H9 (cell line): ENCODE measurements at regions not wholly inside any gene's neighbourhood (a gene's known extent, or its start where the extent isn't known, plus 50 kb on each side); places are given as distances from the start of the nearest gene placed in this dataset.

Experiments used
- DNase-seq: peaks from one replicate; pipeline ENCODE4 v3.0.0-alpha.2; 2017
- H2AFZ ChIP-seq: one replicate; pipeline ENCODE4 v1.6.1; 2013; ENCODE audit warnings: mild to moderate bottlenecking, low read length, control low read depth, moderate library complexity
- H2AK5ac ChIP-seq: 2 replicates; pipeline ENCODE4 v1.6.1; 2013; ENCODE audit warnings: low read length, control low read depth, mixed read lengths; ENCODE audit not compliant: insufficient read length
- H2BK120ac ChIP-seq: one replicate; pipeline ENCODE4 v1.6.1; 2013; ENCODE audit warnings: low read depth, mild to moderate bottlenecking, low read length, control low read depth, inconsistent platforms; ENCODE audit not compliant: poor library complexity, severe bottlenecking
- H2BK12ac ChIP-seq: 2 replicates; pipeline ENCODE4 v1.6.1; 2013; ENCODE audit warnings: low read length, control low read depth, mixed read lengths, low read depth; ENCODE audit not compliant: insufficient read length
- H2BK15ac ChIP-seq: 2 replicates; pipeline ENCODE4 v1.6.1; 2013; ENCODE audit warnings: low read depth, low read length, control low read depth
- H2BK20ac ChIP-seq: one replicate; pipeline ENCODE4 v1.6.1; 2013; ENCODE audit warnings: low read depth, mild to moderate bottlenecking, low read length, control low read depth, inconsistent platforms; ENCODE audit not compliant: poor library complexity, severe bottlenecking
- H2BK5ac ChIP-seq: 2 replicates; pipeline ENCODE4 v1.6.1; 2013; ENCODE audit warnings: low read length, control low read depth, mixed read lengths; ENCODE audit not compliant: insufficient read length
- H3K14ac ChIP-seq: 2 replicates; pipeline ENCODE4 v1.6.1; 2013; ENCODE audit warnings: low read length, control low read depth; ENCODE audit not compliant: insufficient read depth
- H3K18ac ChIP-seq: 2 replicates; pipeline ENCODE4 v1.6.1; 2013; ENCODE audit warnings: low read depth, mild to moderate bottlenecking, mixed read lengths, low read length, control low read depth; ENCODE audit not compliant: insufficient read length
- H3K23ac ChIP-seq: 2 replicates; pipeline ENCODE4 v1.6.1; 2013; ENCODE audit warnings: low read length, control low read depth, mixed read lengths, low read depth; ENCODE audit not compliant: insufficient read length
- H3K23me2 ChIP-seq: 2 replicates; pipeline ENCODE4 v1.6.1; 2013; ENCODE audit warnings: low read depth, mild to moderate bottlenecking, mixed read lengths, low read length, control low read depth; ENCODE audit not compliant: insufficient read length, poor library complexity, severe bottlenecking
- H3K27ac ChIP-seq: 2 replicates; pipeline ENCODE4 v1.5.1; 2013; ENCODE audit warnings: low read length, control low read depth, mixed read lengths, low read depth; ENCODE audit not compliant: insufficient read length
- H3K27me3 ChIP-seq: 2 replicates; pipeline ENCODE4 v1.6.1; 2013; ENCODE audit warnings: low read length, control low read depth, inconsistent platforms; ENCODE audit not compliant: insufficient read depth
- H3K4ac ChIP-seq: 2 replicates; pipeline ENCODE4 v1.6.1; 2013; ENCODE audit warnings: low read depth, mild to moderate bottlenecking, control low read depth, inconsistent platforms, low read length, moderate library complexity
- H3K4me1 ChIP-seq: 2 replicates; pipeline ENCODE4 v1.6.1; 2013; ENCODE audit warnings: low read length, control low read depth, inconsistent platforms; ENCODE audit not compliant: insufficient read depth
- H3K4me2 ChIP-seq: 2 replicates; pipeline ENCODE4 v1.6.1; 2013; ENCODE audit warnings: low read length, control low read depth, mixed read lengths; ENCODE audit not compliant: insufficient read length, insufficient read depth
- H3K56ac ChIP-seq: 2 replicates; pipeline ENCODE4 v1.6.1; 2013; ENCODE audit warnings: low read depth, mild to moderate bottlenecking, mixed read lengths, low read length, control low read depth; ENCODE audit not compliant: insufficient read length
- H3K79me1 ChIP-seq: 2 replicates; pipeline ENCODE4 v1.6.1; 2013; ENCODE audit warnings: low read depth, mild to moderate bottlenecking, moderate library complexity, low read length, control low read depth, inconsistent platforms; ENCODE audit not compliant: insufficient read depth, poor library complexity, severe bottlenecking
- H3K79me2 ChIP-seq: 2 replicates; pipeline ENCODE4 v1.6.1; 2013; ENCODE audit warnings: low read length, control low read depth, inconsistent platforms; ENCODE audit not compliant: insufficient read depth
- H3K9ac ChIP-seq: 2 replicates; pipeline ENCODE4 v1.6.1; 2013; ENCODE audit warnings: low read length, control low read depth, mixed read lengths; ENCODE audit not compliant: insufficient read length; ENCODE audit errors: extremely low read depth
- H3K9me3 ChIP-seq: one replicate; pipeline ENCODE4 v1.6.1; 2013; ENCODE audit warnings: low read depth, low read length, inconsistent platforms; ENCODE audit not compliant: control insufficient read depth
- H3T11ph ChIP-seq: one replicate; pipeline ENCODE4 v1.6.1; 2013; ENCODE audit warnings: mild to moderate bottlenecking, low read length, control low read depth, inconsistent platforms
- H4K20me1 ChIP-seq: one replicate; pipeline ENCODE4 v1.6.1; 2013; ENCODE audit not compliant: control insufficient read depth, insufficient read length, insufficient read depth
- H4K5ac ChIP-seq: 2 replicates; pipeline ENCODE4 v1.6.1; 2013; ENCODE audit warnings: low read depth, mild to moderate bottlenecking, mixed read lengths, low read length, control low read depth; ENCODE audit not compliant: insufficient read length
- H4K8ac ChIP-seq: replicated peaks from 2 replicates; pipeline ENCODE4 v1.6.1; 2013; ENCODE audit warnings: low read length, control low read depth, mixed read lengths, low read depth; ENCODE audit not compliant: insufficient read length
- H4K91ac ChIP-seq: 2 replicates; pipeline ENCODE4 v1.6.1; 2013; ENCODE audit warnings: low read depth, mild to moderate bottlenecking, moderate library complexity, mixed read lengths, low read length, control low read depth; ENCODE audit not compliant: insufficient read length
- H3K27ac Mint-ChIP-seq, 3 experiments: 2 replicates in 2 of 3; 3 replicates in 1 of 3; pipeline ENCODE4 v1.8.0; 2020 to 2021; ENCODE audit warnings: mixed read lengths in 3 of 3, mild to moderate bottlenecking in 1 of 3, moderate library complexity in 1 of 3
- H3K27me3 Mint-ChIP-seq: 2 replicates; pipeline ENCODE4 v1.8.0; 2021; ENCODE audit warnings: low read depth, mild to moderate bottlenecking, moderate library complexity, mixed read lengths
- H3K36me3 Mint-ChIP-seq, 3 experiments: 2 replicates in 2 of 3; 3 replicates in 1 of 3; pipeline ENCODE4 v1.8.0; 2020 to 2021; ENCODE audit warnings: low read depth in 3 of 3, mixed read lengths in 3 of 3; ENCODE audit not compliant: insufficient read depth in 1 of 3
- H3K4me1 Mint-ChIP-seq, 2 experiments: 2 replicates each; pipeline ENCODE4 v1.8.0; 2020; ENCODE audit warnings: mixed read lengths in 2 of 2
- H3K4me3 Mint-ChIP-seq, 2 experiments: 2 replicates in 1 of 2; 3 replicates in 1 of 2; pipeline ENCODE4 v1.8.0; 2020 to 2021; ENCODE audit warnings: mild to moderate bottlenecking in 2 of 2, mixed read lengths in 2 of 2, moderate library complexity in 1 of 2
- H3K9me3 Mint-ChIP-seq, 2 experiments: 2 replicates in 1 of 2; 3 replicates in 1 of 2; pipeline ENCODE4 v1.8.0; 2020; ENCODE audit warnings: mild to moderate bottlenecking in 2 of 2, mixed read lengths in 2 of 2, moderate library complexity in 1 of 2
- CTCF ChIP-seq: fragments of 200-600 bp; sonication (generic); conservative IDR thresholded peaks from 3 replicates; pipeline ENCODE4 v1.8.0; 2021; ENCODE audit warnings: antibody characterized with exemption, mild to moderate bottlenecking
- WGBS: extraction: QIAGEN DNeasy Blood & Tissue Kit; methylation state at CpG from one replicate; pipeline ENCODE4 v1.1.7; 2013; ENCODE audit warnings: missing lambda C conversion rate, low lambda C conversion rate, mixed read lengths; ENCODE audit not compliant: insufficient read length; ENCODE audit errors: extremely low coverage; 5-methylcytosine and 5-hydroxymethylcytosine counted together

- Histone ChIP-seq H3K4me2 (no peak overlapping the region), H3K18ac (no peak overlapping the region), H3K14ac (no peak overlapping the region), H4K5ac (no peak overlapping the region), H3K27ac (no peak overlapping the region), H3K79me2 (no peaks in the 10 kb centered on the region), H4K20me1 (no peaks in the 10 kb centered on the region), H3K4me1 (peaks cover 2% of the 10 kb centered on the region; the same call in 1 of the 2 replicates), H3T11ph (no peak overlapping the region), H3K27me3 (no peaks in the 10 kb centered on the region; the same call in 1 of the 2 replicates), H2BK5ac (no peak overlapping the region), H3K9ac (no peak overlapping the region), H3K23ac (no peak overlapping the region), H3K56ac (no peak overlapping the region), H3K9me3 (no peaks in the 10 kb centered on the region), H2BK120ac (no peak overlapping the region), H2AFZ (no peak overlapping the region), H3K79me1 (no peaks in the 10 kb centered on the region), H3K23me2 (peaks cover 9% of the 10 kb centered on the region), H2AK5ac (no peak overlapping the region), H4K91ac (no peak overlapping the region), H2BK12ac (no peak overlapping the region), H4K8ac (no peak overlapping the region), H2BK15ac (no peak overlapping the region), H2BK20ac (no peak overlapping the region), H3K4ac (no peak overlapping the region)
- Mint-ChIP-seq H3K27me3 (peaks cover 23% of the 10 kb centered on the region), H3K4me1 (peaks cover 18 to 19% of the 10 kb centered on the region in 2 experiments), H3K9me3 (peaks cover 18 to 19% of the 10 kb centered on the region in 2 experiments), H3K36me3 (peaks cover 7 to 12% (median 10%) of the 10 kb centered on the region in 3 experiments; a peak in 6 of 7 replicates), H3K27ac (no peak overlapping the region), H3K4me3 (no peak overlapping the region)
- WGBS, result no CpG with 5 or more reads among the region's 2 CpGs
- no peak for TF ChIP-seq CTCF
- no peak for DNase-seq
These were observed 664.9 kb downstream of the VRK1 start for GRCh38 chr14:97462081-97462480.
